ENCODE measurements at regions not wholly inside any gene's neighbourhood (a gene's known extent, or its start where the extent isn't known, plus 50 kb on each side); places are given as distances from the start of the nearest gene placed in this dataset.
"Not testable (repeated sequence)": the region's sequence is repeated elsewhere in the genome, so short reads cannot be mapped to it uniquely, and the experiment has no call there.

DNA sequence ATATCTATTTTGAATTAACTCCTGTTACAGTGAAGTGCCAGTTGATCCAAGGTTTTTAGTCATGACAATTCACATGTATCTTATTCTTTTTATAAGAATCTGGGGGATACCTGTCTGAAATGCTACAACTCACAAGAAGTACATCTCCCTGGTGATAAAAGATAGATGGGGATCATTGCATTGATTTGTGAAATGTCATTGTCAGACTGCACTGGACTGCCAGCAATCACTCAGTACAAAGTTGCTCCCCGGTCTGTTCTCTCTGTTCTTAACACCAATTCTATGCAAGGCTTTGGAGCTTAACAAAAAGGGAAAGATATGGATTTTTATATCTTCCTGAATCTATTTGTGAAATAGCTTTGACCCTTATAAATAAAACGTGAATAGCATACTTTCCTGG lies 171.8 kb upstream of the PCSK5 start:
- DNase-seq (ENCODE audit: low read depth in 3 of 3, low spot score in 2 of 3): no peak

DNA sequence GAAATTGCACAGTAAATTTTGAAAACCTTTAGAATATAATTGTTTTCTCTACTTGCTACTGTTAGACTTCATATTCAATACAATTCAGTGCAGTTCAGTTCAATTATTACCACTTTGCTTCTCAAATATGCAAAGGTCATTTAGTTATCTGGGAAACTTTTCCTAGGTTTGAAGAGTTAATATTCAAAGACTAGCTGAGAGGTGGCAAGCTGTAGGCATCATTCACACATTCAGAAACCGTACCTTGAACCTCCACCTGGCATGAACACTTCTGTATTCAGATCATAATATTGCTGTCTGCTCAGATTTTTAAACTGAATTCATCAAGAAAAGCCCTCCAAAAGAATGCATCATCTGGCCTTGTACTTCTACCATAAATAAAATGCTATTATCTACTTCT lies 162.1 kb upstream of the PCSK5 start:
- no peak for DNase-seq (ENCODE audit: low read depth in 3 of 3, low spot score in 2 of 3)

DNA sequence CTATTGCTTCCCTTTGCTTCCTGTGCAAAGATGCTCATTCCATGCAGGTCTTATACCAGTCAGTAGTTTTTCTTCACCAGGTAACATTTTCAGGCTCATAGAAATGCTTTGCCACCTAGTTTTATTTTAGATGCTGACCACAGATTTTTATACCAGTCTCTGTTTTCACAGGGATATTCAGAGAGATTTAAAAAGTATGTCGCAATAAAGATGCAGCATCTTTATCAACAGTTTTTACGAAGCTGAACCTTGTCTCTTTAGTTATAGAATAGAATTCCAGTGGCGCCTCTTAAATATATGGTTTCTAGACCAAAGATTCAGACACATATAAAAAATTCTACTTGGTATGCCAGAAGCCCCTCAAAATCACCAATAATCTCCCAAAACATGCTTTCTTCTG lies 155.7 kb upstream of the PCSK5 start:
- DNase-seq (ENCODE audit: low read depth in 3 of 3, low spot score in 2 of 3): no peak

DNA sequence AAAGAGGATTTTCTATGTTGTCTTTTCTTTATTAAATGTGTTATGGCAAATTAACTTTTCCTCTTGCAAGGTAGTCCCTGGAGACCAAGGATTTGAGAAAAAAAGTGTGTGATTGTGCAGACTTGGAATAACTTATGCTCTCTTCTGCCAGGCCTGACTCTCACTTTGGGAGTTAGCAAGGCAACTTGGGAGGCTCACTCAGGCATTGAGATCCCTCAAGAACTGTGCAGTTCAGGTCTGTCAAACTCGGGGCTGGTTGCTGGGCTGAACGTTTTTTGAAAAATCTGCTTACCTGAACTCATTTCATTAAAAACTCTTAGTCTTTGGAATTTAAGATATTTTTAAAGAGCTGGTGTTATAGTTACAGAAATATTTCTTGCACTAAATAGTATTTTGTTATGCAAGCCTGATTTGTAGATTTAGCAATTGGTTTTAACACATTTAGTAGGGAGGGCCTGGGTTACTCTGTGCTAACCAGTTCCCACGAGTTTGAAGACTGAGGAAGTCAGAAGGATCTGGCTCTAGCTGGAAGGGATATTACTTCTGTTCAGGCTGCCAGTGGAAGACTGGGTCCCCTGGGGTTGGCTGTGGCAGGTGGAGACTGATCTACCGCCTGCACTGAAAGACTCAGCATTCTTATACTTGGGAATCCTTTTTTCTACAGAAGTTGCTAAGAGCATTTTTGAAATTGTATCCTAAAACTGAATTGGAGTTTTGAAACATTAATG lies 150.4 kb upstream of the PCSK5 start:
- no peak for DNase-seq (ENCODE audit: low read depth in 3 of 3, low spot score in 2 of 3)

DNA sequence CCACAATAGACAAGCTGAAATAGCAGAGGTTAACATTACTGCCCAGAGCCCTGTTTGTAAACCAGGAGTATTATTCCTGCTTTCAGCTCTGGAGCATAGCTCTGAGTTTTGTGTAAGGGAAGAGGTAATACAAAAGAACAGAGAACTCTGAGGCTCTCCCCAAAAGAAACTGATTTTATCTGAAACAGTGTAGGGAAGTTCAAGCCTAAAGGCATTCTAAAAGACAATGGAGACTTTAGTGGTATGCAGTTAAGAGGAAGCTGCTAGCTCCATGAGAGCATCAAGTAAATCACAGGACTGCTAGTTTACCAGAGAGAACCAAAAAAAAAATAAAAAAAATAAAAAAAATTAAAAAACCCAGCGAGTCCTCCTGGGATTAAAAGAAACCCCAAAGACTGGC lies 146.6 kb upstream of the PCSK5 start:
- no peak for DNase-seq (ENCODE audit: low read depth in 3 of 3, low spot score in 2 of 3)

DNA sequence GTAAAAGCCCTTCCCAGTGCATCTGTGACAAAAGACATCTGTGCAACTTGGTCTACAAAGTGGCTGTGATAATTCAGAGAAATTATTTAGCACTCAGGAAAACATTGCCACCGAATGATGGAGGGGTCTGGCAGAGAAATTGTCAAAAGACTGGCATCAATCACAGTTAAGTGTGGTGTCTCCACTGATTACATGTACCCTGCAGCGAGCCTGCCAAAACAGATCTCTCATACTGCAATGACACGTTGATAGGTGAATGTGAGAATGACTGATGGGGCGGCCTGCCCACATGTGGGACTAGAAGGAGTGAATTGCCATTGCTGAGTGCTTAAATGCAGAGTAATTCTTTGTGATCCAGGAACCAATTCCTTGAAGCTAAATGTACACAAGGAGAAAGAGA lies 136.4 kb upstream of the PCSK5 start:
- no peak for DNase-seq (ENCODE audit: low read depth in 3 of 3, low spot score in 2 of 3)

DNA sequence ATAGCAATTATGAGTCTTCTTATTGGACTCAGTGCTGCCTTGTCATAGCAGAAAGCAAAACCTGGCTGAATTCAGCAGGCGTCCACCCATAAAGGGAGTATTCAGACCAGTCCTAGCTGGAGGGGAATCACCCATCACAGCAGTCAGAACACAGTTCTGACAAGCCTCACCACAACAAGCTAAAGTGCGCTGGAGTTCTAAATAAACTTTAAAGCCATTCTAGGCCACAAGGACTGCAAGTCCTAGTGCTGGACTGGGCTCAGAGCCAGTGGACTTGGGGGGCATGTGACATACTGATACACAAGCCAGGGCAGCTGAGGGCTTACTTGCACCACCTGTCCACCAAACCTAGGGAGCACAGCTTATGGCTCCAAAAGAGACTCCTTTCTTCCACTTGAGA lies 115.3 kb upstream of the PCSK5 start:
- no peak for DNase-seq (ENCODE audit: low read depth in 3 of 3, low spot score in 2 of 3)

DNA sequence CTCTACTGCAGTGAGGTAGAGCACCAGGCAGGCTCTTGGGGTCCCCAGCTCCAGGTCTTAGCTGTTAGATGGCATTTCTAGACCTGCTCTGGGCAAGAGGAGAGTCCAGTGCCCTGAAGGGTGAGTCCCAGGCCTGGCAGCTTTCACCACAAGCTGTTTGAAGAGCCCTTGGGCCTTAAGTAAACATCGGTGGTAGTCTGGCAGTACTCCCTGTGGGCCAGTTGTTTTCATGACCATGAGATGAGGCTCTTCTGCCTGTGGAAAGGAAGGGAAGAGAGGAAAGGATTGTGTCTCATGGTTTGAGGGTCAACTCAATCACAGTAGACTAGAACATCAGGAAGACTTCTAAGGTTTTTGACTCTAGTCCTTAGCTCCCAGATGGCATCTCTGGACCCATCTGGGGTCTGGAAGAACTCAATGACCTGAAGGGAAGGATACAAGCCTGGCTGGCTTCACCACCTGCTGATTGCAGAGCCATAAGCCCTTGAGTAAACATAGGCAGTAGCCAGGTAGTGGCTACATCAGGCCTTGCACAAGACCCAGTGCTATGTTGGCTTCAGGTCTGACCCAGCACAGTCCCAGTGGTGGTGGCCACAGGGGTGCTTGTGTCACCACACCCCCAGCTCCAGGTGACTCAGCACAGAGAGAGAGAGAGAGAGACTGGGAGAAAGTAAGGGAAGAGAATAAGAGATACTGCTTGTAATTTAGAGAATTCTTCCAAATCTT lies 114.3 kb upstream of the PCSK5 start:
- DNase-seq (ENCODE audit: low read depth in 3 of 3, low spot score in 2 of 3): no peak

DNA sequence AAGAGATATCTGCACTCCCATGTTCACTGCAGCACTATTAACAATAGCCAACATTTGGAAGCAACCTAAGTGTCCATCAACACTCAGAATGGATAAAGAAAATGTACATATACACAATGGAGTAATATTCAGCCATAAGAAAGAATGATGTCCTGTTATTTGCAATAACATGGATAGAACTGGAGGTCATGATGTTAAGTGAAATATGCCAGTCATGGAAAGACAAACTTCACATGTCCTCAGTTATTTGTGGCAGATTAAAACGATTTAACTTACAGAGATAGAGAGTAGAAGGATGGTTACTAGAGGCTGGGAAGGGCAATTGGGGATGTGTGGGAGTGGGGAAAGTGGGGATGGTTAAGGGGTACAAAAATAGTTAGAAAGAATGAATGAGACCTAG lies 110.3 kb upstream of the PCSK5 start:
- no peak for DNase-seq (ENCODE audit: low read depth in 3 of 3, low spot score in 2 of 3)

DNA sequence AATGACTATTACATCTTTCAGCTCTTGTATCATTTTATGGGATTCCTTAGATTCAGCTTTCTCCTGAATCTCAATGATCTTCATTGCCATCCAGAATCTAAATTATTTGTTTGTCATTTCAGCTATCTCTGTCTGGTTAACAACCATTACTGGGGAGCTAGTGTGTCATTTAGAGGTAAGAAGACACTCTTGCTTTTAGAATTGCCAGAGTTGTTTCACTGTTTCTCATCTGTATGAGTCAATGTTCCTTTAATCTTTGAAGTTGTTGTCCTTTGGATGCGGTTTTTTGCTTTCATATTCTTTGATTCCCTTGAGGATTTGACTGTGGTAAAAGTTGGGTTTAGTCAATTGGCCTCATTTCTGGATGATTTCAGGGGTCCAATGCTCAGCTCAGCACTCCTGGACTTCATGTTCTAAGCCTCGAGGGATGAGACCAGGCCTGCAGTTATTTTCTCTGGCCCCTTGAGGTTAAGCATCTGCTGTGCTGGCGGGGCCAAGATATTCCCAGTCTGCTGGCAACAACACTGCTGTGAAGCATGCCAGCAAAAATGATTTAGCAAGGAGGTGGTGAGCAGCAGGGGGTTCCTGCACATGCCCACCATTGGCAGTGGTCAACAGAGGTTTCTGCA lies 102.4 kb upstream of the PCSK5 start:
- DNase-seq (ENCODE audit: low read depth in 3 of 3, low spot score in 2 of 3): no peak

DNA sequence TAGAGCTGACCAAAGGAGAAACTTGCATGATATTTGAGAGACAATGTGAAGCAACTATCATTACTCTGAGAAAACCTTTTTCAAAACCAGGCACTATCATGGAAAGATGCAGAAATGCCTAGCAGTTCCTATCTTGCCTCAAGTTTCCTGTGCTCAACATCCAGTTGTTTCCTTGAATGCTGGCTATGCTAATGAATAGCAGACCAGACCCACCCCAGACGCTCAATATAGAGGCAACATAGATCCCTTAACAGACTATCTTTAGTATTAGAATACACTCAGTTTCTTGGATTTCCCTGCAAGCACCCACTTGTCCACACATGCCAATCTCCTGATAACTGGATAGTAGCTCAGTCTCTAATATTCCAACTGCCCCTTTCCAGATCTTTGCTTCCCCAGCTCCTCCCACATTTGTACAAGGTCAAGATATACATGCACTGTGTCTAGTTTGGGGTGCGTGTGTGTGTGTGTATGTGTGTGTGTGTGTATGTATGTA lies 93.3 kb upstream of the PCSK5 start:
- DNase-seq (ENCODE audit: low read depth in 3 of 3, low spot score in 2 of 3): no peak

DNA sequence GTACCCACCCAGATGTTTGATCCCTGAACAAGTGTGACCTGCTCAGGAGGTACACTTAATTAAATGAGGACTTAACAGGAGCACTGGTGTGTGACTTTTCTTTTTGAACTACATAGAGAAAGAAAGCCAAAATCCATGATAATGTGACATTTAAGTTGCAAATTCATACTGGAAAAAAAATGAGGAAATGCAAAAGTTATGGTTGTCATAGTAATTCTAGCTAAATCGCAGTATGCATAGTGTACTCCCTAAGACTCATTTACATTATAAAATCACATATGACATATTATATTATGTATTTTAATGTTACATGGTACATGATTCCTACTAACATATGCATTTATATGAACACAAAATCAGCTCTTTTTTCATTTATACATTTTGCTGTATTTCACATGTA lies 92.0 kb upstream of the PCSK5 start:
- DNase-seq (ENCODE audit: low read depth in 3 of 3, low spot score in 2 of 3): no peak

DNA sequence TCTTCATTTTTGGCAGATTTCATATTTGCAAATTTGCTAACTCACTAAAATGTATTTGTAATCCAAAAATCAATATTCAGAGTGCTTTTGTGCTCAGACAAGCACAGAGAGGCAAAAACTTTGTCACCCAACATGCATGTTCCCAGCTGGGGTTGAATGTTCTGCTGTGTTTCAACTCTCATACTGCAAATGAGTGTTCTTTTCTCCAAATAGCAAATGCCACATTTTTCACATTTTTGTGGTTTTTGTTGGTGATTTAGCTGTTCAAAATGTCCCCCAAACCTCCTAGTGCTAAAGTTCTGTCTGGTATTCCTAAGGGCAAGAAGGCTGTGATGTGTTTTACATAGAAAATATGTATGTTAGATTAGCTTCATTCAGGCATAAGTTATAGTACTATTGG lies 87.3 kb upstream of the PCSK5 start:
- DNase-seq (ENCODE audit: low read depth in 3 of 3, low spot score in 2 of 3): no peak

DNA sequence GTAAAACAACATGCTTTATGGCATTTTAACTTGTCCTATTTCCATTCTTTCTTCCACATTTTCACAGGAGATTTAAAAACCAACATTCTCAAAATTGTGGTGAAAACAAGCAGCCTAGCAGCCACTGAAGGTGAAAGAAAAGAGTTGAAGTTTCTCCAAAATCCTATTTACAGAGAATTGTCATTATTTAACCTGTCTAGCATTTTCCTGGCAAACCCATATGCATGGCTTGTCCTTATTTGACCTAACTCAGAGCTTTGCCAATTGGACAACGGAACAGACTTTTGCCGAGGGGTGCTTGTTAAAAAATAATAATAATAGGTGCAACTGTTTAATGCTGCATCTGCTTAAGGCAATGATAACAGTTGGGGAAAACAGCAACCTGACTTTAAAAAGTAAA lies 80.4 kb upstream of the PCSK5 start:
- DNase-seq (ENCODE audit: low read depth in 3 of 3, low spot score in 2 of 3): no peak

DNA sequence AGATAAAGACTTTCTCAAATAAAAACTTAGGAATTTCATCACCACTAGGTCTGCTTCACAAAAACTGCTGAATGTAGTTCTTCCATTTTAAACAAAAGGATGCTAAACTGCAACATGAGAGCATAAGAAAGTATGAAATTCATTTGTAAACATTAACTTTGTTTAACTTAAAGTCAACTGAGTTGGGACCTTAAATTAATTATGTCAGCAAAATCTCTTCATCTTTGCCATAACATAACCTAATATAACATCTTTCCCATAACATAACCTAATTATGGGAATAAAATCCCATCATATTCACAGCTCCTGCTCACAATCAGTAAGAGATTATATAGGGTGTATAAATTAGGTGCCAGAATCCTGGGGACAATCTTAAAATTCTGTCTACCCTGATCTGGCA lies 78.8 kb upstream of the PCSK5 start:
- no peak for DNase-seq (ENCODE audit: low read depth in 3 of 3, low spot score in 2 of 3)

DNA sequence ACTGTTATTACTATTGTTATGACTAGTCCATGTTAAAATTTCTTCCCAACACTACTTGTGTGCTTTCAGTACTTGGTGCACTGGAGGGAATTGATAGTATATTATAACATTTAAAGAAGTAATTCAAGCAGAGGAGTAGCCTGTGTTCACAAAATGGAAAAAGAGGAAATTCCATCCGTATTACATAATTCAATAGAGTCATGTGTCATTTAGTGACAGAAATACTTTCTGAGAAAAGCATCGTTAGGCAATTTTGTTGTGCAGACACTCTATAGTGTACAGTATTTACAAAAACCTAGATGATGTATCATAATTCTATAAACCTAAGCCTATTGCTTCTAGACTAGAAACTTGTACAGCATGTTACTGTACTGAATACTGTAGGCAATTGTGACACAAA lies 78.3 kb upstream of the PCSK5 start:
- DNase-seq (ENCODE audit: low read depth in 3 of 3, low spot score in 2 of 3): no peak

DNA sequence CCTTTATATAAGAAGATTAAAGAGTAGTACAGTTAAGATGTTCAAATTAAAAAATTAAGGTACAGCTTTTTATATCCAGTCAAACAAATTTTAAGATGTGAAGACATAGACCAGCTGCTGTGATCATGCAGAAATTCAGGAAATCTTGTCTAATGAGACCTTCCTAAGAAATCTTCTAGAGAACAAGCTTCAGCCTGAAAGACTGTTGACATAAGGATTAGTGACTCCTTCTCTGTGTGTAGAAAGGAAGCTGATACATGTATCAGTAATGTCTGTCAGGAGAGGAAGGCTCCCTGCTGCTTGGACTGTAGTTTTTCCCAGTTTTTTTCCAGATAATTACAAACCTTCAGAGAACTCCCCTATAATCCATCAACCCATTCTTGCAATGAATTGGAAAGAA lies 75.8 kb upstream of the PCSK5 start:
- DNase-seq (ENCODE audit: low read depth in 3 of 3, low spot score in 2 of 3): no peak

DNA sequence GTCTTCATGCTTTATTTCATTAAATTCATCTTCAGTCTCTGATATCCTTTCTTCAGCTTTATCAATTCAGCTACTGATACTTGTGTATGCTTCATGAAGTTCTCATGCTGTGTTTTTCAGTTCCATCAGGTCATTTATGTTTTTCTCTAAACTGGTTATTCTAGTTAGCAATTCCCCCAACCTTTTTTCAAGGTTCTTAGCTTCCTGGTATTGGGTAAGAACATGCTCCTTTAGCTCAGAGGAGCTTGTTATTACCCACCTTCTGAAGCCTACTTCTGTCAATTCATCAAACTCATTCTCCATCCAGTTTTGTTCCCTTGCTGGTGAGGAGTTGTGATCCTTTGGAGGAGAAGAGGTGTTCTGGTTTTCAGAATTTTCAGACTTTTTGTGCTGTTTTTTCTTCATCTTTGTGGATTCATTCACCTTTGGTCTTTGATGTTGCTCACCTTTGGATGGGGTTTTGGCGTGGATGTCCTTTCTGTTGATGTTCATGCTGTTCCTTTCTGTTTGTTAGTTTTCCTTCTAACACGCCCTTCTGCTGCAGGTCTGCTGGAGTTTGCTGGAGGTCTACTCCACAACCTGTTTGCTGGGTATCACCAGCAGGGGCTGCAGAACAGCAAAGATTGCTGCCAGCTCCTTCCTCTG lies 69.9 kb upstream of the PCSK5 start:
- DNase-seq (ENCODE audit: low read depth in 3 of 3, low spot score in 2 of 3): not testable (repeated sequence)

DNA sequence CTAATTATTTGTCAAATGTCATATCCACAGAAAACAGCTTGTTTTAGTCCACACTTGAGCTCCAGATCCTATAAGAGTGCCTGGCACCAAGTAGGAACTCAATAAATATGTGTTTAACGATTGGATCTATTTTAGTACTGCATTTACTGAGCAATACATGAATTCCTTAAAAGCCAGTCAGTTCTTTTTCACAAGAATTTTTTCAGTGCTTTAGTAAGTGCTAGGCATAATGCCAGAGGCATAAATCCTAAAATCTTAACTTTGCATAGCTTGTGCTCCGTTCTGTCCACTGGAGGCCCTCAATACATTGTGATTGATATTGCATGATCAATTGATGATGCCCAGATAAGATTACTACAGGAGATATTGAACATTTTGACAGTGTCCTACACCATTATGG lies 67.3 kb upstream of the PCSK5 start:
- DNase-seq (ENCODE audit: low read depth in 3 of 3, low spot score in 2 of 3): no peak

DNA sequence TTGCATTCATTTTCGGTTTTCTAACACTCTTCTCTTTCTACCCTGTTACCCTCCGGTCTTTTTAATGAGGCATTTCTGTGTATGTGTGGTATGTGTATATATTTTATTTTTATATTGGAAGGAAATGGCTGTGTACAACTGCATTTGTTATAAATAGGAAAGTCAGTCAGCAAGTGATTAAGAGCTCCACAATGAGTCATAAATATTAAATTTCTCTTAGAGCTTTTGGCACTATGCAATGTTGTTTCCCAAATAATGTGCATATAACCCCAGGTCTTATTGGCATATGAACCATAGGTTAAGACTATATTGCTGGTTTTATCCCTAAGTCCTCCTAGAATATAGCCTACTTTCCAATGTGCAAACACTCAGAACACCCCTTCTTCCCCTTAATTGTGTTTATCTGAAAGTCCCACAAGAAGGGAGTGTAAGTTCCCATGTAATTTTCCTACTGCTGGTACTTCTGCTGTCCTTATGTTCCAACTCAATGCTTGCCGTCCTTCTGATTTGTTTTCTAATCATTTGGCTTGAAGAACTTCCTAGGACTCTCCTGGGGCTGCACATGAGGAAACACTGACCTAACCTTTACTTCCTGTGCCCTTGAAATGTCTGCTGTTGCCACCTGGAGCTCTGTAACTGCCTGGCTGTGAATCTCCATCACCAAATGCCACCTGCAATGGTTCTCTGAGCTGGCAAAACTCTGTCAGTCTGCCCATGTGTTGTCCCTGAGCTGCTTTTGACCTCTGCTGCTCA lies 65.5 kb upstream of the PCSK5 start:
- DNase-seq (ENCODE audit: low read depth in 3 of 3, low spot score in 2 of 3): no peak

DNA sequence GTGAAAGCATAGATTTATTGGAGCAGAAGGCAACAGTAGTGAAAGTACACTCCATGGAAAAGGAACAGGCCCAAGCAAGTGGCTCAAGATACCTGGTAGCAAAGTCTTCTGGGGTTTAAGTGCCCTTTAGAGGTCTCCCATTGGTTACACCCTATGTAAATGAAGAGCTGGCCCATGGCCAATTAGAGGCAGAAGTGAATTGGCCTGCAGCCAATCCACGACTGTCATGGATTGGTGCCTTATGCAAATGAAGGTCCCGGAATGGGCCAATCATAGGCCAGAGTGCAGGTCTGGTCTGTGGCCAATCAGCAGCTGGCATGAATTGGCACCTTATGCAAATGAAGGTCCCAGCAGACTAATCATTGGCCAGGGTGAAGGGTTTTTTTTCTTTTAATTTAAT lies 64.2 kb upstream of the PCSK5 start:
- DNase-seq (ENCODE audit: low read depth in 3 of 3, low spot score in 2 of 3): no peak

Data from right renal cortex interstitium (tissue), 3 donors.